H1 (cell line): ENCODE measurements at regions not wholly inside any gene's neighbourhood (a gene's known extent, or its start where the extent isn't known, plus 50 kb on each side); places are given as distances from the start of the nearest gene placed in this dataset.

Experiments used
- TF ChIP-seq, protein P1 (sequence below): IDR thresholded peaks from 2 replicates; pipeline ENCODE4 v1.6.1; 2012; ENCODE audit warnings: low read length, inconsistent platforms

DNA sequence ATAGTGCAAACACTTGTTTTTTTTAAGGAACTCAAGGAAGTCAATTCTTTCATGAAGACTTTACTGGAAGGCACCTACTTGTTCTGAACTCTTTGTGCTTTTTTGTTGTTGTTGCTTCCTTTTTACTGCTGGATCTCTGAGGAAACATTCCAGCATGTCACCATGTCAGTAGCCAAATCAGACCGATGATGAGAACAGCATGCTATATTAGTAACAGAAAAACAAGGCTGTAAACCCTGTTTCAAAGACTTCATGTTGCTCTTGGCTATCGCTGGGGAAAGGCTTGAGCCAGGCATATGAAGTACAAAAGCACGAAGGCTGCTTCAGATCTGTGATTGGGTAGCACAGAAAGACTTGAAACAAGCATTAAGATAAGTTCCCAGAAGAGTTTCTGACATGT lies 125.6 kb upstream of the SLC5A12 start (continued):
- TF ChIP-seq, protein P1, sequence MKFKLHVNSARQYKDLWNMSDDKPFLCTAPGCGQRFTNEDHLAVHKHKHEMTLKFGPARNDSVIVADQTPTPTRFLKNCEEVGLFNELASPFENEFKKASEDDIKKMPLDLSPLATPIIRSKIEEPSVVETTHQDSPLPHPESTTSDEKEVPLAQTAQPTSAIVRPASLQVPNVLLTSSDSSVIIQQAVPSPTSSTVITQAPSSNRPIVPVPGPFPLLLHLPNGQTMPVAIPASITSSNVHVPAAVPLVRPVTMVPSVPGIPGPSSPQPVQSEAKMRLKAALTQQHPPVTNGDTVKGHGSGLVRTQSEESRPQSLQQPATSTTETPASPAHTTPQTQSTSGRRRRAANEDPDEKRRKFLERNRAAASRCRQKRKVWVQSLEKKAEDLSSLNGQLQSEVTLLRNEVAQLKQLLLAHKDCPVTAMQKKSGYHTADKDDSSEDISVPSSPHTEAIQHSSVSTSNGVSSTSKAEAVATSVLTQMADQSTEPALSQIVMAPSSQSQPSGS: no peak
